Left kidney (tissue), 1 donor: ENCODE measurements at regions not wholly inside any gene's neighbourhood (a gene's known extent, or its start where the extent isn't known, plus 50 kb on each side); places are given as distances from the start of the nearest gene placed in this dataset.
"Not testable (repeated sequence)": the region's sequence is repeated elsewhere in the genome, so short reads cannot be mapped to it uniquely, and the experiment has no call there.

Experiments
- DNase-seq: peaks from one replicate; pipeline ENCODE4 v3.0.0-alpha.2; 2013

DNA sequence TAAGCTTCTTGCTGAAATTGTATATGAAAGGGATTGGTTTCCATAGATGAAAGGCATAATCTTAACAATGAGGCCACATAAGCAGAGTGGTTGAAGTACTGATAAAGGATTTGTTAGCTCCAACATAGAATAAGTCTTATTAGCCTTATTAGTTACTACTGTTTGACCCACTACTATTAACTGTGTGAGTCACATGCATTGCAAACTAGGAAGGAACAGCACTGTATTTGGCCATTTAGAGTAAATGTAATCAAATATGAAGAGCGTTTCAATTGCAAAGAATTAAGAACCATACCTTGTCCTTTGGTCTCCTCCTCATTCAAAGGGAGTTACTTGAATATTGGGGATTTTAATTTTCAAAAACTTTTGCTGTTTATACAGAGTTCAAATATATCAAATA lies 428.9 kb downstream of the MDFIC start:
- DNase-seq, result no peak

DNA sequence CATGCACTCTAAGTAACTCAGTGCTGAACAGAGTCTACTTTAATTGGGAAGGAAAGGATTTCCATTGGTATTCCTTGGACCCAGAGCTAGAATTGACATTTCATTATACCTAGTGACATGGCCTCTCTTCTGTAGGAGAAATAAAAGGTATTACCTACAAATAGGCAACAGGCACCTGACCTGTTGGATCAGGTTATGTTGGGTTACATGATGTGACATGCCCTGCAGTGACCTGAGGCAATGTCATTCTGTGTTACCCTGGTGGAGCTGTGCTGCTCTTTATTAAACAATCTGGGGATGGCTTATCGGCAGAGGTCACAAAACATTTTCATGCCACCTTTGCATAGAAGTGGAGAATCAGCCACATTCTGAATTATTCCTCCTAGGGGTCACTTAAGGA lies 427.7 kb downstream of the MDFIC start:
- no peak for DNase-seq

DNA sequence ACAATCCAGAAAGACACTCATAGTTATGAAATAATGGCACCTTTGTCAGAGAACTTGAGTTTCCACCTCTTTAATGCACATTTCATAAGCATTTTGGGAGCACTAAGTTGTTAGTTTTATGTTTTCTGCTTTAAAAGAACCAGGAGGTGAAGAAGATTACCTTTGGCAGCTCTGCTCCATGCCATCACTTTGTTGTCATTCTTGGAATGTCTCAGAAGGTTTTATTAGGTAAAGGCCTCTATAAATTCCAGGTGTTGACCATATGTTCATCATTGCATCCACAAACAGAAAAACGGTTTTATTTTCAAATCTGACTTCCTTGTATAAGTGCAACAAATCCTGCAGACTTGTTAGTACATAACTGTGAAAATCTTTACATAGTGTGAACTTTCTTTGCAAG lies 424.8 kb downstream of the MDFIC start:
- no peak for DNase-seq

DNA sequence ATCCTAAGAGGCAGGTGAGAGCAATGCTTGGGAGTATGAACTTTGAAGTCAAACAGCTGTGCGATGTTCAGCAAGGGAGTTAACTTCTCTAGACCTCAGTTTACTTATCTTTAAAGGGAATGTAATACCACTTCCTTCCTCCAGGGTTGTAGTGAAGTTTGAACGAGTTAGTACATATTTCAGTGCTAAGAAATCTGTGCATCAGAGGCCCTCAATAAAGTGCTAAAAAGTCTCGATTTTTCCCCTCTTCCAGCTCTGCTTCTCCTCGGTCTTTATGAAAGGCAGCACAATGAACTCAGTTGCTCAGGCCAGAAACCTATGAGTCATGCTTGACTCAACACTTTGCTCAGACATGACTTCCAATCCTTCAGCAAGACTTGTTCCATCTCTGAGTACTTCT lies 418.9 kb downstream of the MDFIC start:
- DNase-seq, result no peak

DNA sequence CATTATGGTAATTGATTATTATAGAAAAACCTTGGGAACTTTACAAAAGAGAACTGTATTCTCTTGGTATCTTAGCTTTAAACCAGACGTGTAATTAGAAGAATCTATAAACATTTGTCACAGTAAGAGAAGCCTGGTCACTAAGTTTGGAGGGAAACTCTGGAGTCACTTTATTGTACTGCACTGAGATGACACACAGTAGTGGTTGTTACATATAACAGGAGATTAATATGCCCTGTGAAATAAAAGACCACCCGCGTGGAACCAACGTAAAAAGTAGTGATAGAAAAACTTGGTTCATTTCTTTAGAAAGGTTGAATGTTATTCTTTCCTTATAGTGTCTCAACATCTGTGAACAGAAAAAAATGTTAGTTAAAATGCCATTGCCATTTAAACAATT lies 416.1 kb downstream of the MDFIC start:
- DNase-seq, result no peak

DNA sequence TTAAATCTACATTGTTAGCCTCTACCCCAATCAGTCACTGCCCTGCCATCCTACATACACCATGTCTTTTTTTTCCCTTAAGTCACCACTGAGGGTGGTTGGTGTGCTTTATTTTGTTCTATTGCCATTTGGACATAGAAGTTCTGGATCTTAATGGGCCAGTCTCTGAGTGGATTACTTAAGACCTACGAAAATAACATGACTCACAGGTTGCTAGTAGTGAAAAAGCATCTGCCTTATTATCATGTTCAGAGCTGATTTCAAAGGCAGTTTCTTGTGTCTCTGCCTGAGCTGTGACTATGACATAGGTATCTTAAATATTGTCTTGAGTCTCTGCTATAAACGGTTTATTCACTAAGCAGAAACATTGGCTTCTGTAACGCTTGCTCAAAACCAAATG lies 410.8 kb downstream of the MDFIC start:
- DNase-seq, result no peak

DNA sequence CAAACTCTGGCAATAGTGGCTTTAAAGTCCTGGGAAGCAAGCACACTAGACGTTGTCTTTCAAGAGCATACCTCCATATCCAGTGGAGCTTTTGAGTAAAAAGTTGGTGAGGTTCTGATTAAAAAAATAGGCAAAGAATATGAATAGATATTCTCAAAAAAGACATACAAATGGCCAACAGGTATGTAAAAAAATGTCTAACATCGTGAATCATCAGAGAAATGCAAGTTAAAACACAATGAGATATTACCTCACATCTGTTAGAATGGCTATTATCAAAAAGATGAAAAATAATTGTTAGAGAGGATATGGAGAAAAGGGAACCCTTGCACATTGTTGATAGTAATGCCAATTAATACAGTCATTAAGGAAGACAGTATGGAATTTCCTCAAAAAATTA lies 407.1 kb downstream of the MDFIC start:
- DNase-seq, result no peak

DNA sequence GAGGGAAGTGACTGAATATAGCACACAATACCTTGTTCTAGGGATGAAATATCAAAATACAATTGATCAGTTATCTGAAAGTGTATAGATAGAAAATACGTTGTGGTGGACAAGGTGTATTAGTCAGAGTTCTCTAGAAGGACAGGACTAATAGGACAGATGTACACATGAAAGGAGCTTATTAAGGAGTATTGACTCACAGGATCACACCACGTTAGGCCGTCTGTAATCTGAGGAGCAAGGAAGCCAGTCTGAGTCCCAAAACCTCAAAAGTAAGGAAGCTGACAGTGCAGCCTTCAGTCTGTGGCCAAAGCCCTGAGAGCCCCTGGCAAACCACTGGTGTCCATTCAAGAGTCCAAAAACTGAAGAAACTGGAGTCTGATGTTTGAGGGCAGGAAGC lies 406.1 kb downstream of the MDFIC start:
- no peak for DNase-seq

DNA sequence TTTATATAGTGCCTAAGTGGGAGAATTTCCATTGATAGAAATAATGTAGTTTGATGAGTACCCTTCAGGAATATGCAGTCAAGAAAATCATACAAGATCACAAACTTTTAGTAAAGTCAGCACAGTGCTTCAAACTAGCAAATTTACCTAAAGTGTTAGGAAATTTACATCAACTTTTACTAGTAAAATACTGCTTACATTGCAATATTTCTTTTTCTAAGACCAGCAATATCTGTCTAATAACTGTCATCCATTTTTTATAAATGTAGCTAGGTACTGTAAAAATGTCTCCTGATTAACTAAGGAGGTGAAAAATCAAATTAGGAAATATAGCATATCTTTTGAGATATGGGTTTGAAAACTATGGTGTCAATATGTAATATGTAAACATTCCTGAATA lies 405.4 kb downstream of the MDFIC start:
- no peak for DNase-seq

DNA sequence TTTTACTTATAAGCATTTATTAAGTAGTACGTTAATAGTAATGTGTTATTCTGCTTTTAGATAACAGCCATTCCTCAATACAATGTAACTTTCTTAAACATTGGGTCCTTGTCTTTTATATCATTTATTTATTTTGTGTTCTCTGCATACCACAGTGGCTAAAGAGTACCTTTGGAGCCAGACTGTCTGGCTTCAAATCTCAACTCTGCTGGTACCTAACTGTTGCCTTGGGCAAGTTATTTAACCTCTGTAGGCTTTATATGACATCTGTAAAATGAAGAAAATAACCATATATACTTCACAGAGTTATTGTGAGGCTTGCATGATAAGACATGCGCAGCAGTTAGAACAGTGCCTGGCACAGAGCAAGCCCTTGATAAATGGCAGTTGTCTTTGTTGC lies 397.6 kb downstream of the MDFIC start:
- DNase-seq, result no peak

DNA sequence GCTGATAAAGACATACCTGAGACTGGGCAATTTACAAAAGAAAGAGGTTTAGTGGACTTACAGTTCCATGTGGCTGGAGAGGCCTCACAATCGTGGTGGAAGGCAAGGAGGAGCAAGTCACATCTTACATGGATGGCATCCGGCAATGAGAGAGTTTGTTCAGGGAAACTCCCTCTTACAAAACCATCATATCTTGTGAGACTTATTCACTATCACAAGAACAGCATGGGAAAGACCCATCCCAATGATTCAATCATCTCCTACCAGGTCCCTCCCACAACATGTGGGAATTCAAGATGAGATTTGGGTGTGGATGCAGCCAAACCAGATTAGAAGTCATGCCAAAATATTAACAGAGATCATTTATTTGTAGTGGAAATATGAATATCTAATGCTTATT lies 388.4 kb downstream of the MDFIC start:
- DNase-seq, result not testable (repeated sequence)

DNA sequence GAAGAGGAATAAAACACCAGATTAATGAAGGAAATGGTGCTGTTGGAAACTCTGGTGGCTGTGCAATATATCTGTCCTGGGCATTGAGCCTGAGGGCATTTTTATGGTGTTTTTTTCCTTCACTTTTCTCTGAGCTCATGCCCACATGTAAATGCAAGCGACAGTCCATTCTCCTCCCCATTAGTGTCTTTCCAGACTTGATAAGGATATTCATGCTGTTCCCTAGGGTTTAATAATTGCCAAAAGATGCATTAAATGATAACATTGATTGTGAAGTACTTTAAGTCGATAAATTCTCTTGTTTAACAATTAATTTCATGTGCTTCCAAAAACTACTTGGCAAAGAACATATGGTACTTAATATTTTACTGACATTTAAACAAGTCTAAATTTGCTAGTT lies 384.7 kb downstream of the MDFIC start:
- no peak for DNase-seq

DNA sequence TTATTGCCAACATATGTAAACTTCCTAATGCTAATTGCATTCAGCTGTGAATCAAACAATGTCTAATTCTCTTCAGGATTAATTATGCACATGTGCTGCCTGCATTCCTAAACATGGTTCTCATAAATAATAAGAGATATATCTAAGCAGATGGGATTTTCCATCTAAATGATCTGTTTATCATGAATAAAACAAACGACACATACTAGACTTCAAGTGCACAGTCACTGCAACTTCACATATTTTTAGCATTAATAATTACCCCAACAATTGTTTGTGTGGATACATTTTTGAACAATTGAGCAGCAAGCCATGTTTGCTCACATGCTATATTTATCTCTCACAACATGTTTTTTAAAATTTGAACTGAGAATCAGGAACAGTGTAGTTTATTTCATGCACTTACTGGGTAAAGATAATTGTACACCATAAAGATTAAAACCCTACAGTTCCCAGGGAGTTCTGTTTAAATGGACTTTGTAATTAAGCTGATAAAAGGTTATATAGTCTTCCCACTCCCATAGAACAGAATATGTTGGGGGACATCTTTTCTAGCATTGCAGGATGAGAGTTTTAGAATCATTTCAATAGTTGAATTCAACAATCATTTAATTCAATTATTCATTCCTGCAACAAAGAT lies 378.5 kb downstream of the MDFIC start:
- DNase-seq, result no peak

DNA sequence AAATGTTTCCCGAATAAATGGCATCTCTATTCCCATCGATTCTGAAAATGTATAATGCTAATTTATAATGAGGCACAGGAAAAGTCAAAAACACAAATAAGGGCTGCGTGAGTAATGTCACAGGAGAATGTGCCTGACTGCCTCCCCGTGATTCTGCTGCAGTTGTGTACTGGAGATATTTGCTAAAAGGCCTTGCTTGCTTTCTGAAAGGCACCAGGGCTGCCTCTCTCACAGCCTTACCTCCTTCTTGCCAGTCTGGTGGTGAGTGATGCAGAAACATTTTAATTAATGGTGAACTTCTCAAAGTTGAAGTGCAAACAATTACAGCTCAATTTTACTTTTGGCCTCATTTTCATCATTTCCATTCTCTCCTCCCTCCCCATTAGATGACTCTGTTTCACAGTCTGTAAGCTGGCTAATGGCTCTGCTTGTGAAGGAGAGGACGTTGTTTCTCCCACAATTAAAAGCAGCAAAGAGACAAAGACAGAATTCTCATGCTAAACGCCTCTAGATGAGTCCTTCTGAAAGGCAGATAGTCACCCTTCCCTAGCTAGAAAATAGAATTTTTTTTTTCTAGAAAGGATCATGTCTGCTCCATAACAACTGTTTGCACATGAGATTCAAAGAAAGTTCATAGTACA lies 377.6 kb downstream of the MDFIC start:
- DNase-seq, result no peak

DNA sequence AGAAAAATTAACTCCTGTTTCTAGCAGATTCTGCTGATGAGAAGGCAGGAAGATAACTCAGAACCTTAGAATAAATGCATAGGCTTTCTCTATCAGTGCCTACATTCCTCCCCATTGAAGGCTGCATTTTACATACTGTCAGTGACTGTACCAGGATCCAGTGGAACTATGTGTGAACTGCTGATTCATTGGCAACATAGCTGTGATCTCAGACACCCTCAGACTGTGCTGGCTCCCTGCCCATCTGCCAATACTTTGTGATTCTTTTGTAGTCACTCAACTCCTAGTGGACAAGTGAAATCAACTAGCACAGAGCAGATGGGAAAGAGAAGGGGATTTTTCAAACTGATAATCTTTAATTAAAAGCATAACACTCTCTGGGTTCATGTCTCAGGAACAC lies 375.8 kb downstream of the MDFIC start:
- no peak for DNase-seq

DNA sequence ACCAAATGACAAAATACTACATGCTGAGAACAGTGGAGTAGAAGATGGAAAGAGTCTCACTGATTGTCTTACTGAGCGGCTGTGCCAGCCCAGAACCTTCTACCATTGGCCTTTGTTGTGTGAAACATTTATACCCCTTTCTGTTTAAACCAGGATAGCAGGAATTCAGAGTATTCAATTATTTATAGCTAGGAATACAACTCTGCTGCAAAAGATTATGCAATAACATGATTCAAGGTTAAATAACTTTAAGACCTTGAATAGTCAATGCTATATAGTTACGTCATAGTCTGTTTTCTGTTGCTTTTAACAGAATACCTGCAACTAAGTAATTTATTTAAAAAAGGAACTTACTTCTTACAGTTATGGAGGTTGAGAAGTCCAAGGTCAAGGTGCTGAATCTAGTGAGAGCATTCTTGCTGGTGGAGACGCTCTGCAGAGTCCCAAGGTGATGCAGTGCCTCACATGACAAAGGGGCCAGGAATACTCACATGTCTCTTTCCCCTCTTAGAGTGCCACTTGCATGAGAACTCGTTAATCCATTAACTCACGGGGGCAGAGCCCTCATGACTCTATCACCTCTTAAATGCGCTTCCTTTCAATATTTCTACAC lies 371.8 kb downstream of the MDFIC start:
- DNase-seq, result no peak

DNA sequence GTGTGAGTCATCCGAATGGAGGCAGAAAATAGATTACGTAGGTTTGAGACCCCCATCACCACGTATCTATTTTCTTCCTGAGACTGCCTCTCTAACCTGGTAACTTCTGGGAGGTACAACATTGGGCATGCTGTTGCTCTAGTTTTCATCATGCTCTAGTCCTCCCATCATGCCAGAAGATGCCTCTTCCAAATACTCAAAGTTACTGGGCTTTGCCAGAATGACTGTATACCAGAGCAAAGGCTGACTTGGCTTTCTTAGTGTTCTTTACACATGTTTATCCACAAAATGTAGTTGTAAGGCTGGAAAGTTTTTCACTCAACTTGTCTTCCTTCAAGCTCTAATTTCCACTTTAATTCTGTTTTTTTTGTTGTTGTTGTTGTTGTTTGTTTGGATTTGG lies 370.5 kb downstream of the MDFIC start:
- no peak for DNase-seq

DNA sequence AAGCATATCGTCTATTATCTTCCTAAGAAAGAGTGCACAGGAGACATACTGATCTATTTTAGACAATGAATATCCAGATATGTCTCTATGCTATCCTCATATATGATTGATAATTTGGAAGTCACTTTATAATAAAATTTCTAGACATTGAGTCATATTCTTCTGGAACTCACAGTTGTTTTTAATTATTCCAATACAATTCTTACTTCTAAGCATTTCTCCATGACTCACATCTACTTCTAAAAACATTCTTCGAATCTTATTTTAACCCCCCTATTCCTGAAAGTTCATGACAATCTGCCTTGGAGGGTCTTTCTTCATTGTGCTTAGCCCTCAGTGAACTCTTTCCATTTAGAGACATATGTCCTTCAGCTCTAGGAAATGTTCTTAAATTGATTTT lies 368.1 kb downstream of the MDFIC start:
- DNase-seq, result no peak

DNA sequence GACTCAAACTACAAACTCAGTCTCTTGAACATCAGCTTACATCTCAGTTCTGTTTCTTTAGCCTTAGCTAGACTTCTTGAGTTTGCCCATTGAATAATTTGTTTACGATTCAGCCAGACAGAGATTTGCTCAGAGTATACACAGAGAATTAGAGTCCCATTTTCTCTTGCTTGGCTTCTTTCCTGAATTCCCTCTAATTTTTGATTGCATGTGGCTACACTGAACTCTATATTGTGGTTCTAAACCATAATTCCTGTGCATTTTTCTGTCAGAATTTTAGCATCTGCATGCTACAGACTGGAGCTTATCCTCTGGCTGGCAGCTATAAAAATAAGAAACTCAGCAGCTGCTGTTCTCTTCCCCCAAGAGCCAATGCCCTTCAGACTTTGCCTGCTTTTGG lies 354.9 kb downstream of the MDFIC start:
- DNase-seq, result no peak

DNA sequence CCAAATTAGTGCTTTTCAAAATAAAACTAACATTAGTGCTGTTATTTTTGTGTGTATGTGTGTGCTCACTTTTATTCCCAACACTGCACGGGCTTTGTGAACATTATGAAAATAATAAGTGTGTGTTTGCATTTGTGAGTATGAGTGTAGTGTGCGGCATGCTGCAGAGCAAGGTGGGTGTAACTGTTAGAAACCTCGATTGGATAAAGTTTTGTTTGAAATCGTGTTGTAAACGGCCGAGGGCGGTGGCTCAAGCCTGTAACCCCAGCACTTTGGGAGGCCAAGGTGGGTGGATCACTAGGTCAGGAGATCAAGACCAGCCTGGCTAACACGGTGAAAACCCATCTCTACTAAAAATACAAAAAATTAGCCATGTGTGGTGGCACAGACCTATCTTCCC lies 352.0 kb downstream of the MDFIC start:
- DNase-seq, result not testable (repeated sequence)

DNA sequence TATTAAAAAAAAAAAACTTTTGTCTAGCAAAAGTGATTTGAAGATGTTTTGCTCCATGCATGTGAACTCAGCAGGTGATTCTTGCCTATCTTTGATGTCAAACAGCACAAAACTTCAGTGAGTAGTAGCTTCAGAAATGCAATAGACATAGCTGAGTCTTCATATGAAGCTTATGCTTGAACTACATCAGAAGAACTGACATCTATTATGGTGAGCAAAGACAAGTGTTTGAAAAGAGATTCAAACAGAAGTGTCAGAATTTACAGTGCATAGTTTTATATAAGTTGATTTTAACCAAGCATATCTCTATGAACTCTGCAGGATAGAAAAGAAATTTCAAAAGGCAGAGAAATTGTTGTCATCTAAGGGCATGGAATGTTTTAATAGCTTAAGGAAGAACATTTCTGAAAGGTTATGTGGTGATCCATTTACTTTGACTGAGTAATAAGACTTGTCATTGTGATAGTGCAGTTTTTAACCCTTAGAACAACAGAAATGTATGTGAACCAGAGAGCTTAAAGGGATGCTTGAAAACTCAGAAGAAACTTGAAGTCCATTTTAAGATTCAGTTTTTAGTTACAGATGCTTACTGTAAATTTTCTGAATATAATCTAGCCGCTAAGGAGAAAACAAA lies 351.4 kb downstream of the MDFIC start:
- no peak for DNase-seq

DNA sequence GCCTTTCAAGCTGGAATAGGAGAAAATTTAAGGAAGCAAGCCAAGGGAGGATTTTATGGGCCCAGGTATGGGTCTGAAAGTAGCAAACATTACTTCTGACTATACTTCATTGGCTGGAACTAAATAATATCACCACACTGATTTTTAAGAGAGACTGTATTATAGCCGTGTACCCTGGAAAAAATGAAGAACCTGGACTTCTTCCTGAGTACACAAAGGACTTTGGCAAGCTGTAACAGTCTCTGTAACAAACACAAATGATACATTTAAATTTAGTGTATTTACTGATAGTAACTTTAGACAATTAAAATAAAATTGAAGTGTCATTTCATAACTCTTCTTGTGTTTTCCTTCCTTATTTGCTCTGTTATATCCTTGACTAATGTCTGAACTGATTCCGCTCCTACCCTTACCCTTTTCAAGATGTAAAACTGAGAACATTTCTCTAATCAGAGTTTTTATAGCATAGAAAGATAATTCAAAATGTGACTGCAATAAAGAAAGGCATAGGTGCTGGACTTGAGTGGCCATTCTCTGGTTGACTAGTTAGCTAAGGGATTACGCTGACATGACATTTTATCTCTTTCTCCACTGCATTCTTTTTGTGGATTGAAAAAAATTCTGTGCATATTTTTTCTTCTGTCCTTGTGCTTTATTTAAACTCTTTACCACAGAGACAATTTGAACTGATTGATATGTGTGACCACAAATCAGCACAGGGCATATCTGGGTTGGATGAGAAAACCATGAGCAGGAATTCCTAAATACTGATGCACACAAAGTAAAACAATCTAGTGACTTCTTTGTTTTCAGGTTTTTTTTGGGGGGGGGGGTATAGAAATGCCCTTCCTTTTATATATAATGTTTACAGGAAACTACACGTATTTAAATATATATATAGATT lies 349.7 kb downstream of the MDFIC start:
- DNase-seq, result no peak

DNA sequence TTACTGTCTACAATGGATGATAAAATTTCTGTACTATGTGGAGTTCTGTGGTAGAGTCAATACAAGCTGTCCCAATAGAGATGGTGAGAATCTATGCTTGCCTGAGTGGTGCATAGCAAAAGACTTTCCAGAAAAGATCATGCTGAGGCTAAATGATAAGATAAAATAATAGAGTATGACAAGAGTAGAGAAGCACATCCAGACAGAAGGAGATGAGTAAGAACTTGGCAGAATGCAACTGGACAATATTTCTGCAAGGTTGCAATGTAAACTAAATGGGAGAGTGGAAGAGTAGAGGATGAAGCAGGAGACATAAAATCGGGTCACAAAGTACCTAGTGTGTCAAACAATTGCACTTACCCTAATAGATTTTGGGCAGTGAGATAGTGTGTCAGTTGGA lies 347.6 kb downstream of the MDFIC start:
- no peak for DNase-seq
